Mucosa of descending colon (tissue), 3 donors: ENCODE measurements at regions not wholly inside any gene's neighbourhood (a gene's known extent, or its start where the extent isn't known, plus 50 kb on each side); places are given as distances from the start of the nearest gene placed in this dataset.

Experiments used
- ATAC-seq: fragments of 200-7000 bp; cut with Tn5 transposase; one replicate; pipeline ENCODE4 v1.9.1; 2020; ENCODE audit warnings: mild to moderate bottlenecking, moderate library complexity
- DNase-seq, 3 donors: peaks; one replicate each; pipeline ENCODE4 v3.0.0-alpha.2; 2020
- H3K36me3 ChIP-seq: fragments of 200-600 bp; one replicate; pipeline ENCODE4 v1.8.0; 2021; ENCODE audit warnings: low read depth, mild to moderate bottlenecking
- H3K4me1 ChIP-seq: fragments of 200-600 bp; one replicate; pipeline ENCODE4 v1.8.0; 2021; ENCODE audit warnings: low read depth, mild to moderate bottlenecking
- H3K4me3 ChIP-seq: fragments of 200-600 bp; one replicate; pipeline ENCODE4 v1.8.0; 2021; ENCODE audit warnings: mild to moderate bottlenecking
- H3K9me3 ChIP-seq: fragments of 200-600 bp; one replicate; pipeline ENCODE4 v1.8.0; 2021; ENCODE audit warnings: mild to moderate bottlenecking
- intact Hi-C, 2 donors: fragments of 100-400 bp; cut with DNase I in 1 of 2; cut with micrococcal nuclease in 1 of 2; formaldehyde crosslinking; loops; one replicate each; pipeline versions ENCODE4 v1.11.0 to v1.11.1; 2022; cut with DNase I, micrococcal nuclease
- TF ChIP-seq, protein P1 (sequence below): fragments of 200-600 bp; IDR thresholded peaks from one replicate; pipeline ENCODE4 v1.8.0; 2022; ENCODE audit warnings: antibody characterized with exemption, mild to moderate bottlenecking
- donor health status: DM: no; HTN: no; CAD: no; lungs with moderate emphysema.
- donor health status: DM: no; HTN: no; CAD: no.
- donor health status: DM: no; HTN: yes; CAD: no.

DNA sequence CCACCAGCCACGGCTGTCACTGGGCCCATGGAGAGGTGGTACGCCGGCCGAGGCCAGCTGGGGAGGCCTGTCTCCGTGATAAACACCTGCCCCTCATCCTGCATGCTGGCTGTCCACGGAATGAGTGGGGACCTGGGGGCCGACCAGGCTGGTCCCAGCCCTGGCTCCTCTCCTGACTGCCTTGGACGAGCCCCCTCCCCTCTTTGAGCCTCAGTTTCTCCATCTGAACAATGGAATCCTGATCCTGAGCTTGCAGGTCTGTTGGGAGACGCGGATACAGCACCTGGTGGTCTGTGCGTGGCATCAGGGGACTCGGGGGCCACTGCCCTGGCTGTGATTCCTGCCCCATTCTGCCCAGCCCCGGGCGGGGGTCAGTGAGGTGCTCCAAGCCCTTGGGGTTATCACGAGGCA, 109.9 kb downstream of the MICALL2 start:
- DNase-seq, result peak in 1 of 3 donors; percentile 22
- Histone ChIP-seq H3K36me3 (no peaks in the 10 kb centered on the region), H3K4me3 (no peak overlapping the region), H3K4me1 (no peaks in the 10 kb centered on the region), H3K9me3 (no peaks in the 10 kb centered on the region)
- intact Hi-C loops, result no loop called here
- TF ChIP-seq, protein P1, sequence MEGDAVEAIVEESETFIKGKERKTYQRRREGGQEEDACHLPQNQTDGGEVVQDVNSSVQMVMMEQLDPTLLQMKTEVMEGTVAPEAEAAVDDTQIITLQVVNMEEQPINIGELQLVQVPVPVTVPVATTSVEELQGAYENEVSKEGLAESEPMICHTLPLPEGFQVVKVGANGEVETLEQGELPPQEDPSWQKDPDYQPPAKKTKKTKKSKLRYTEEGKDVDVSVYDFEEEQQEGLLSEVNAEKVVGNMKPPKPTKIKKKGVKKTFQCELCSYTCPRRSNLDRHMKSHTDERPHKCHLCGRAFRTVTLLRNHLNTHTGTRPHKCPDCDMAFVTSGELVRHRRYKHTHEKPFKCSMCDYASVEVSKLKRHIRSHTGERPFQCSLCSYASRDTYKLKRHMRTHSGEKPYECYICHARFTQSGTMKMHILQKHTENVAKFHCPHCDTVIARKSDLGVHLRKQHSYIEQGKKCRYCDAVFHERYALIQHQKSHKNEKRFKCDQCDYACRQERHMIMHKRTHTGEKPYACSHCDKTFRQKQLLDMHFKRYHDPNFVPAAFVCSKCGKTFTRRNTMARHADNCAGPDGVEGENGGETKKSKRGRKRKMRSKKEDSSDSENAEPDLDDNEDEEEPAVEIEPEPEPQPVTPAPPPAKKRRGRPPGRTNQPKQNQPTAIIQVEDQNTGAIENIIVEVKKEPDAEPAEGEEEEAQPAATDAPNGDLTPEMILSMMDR, result no peak
- no peak for ATAC-seq

DNA sequence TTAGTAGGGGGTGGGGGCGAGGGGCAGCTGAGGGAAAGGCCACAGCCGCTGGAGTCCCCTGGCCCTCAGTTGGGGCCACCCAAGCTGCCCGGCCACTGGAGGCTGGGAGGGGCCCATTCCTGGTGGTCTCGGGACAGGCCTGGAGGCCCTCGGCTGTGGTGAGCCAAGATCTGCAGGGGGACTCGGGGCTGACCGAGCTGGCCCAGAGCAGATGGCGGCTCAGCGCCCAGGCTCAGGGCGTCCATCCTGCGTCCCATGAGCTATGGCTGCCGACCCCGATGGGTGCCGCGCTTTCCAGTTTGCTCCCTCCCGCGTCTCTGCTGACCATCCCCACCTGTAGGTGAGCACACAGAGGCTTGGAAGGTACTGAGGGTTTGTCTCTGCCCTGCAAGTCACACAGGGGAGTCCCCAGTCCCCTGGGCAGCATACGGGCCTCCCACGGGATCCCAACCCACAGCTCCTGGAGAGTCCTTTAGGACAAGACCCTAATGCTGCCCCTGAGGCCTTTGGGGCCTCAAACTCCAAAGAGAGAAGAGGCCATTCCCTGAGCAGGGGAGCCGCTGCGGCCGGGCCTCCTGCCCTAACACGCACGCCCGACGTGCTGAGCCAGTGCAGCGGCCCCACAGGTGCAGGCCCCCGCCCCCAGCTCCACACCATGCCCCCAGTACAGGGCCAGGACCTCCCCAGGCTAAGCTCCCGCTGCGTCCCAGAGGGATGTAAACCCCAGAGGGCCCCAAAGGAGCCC, 107.2 kb downstream of the MICALL2 start:
- ATAC-seq, result no peak

DNA sequence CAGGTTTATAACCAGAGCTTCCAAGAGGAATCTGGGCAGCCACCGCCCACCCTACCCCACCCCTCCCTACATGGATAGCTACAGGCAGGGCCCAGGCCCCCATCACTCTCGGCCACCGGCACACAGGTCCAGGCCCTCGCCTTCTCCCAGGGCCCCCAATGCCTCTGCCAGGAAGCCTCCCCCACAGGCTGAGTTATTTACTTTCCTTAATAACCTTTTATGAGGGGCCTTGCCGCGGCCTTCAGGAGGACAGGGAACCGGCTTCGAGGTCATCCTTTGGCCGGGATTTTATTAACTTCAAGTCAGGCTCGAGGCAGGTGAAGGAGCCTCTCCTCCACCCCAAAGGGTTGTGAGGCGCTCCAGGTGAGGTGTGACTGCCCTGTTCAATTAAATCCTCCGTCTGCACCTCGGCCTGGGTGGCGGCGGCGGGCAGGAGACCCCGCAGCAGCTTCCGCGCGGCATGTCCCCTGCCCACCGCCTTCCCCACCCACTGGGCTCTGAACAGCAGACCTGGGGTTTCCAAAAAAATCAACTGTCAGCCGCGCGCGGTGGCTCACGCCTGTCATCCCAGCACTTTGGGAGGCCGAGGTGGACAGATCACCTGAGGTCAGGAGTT, 106.5 kb downstream of the MICALL2 start:
- peak in 1 of 3 donors; percentile 30 for DNase-seq
- Histone ChIP-seq H3K9me3 (no peaks in the 10 kb centered on the region), H3K4me1 (peaks cover 6% of the 10 kb centered on the region), H3K36me3 (no peaks in the 10 kb centered on the region), H3K4me3 (no peak overlapping the region)
- TF ChIP-seq, protein P1, result no peak
- ATAC-seq, result no peak
- intact Hi-C loops, result no loop called here

More for the DNA sequence above, 107.2 kb downstream of the MICALL2 start:
- H3K9me3 ChIP-seq, result no peaks in the 10 kb centered on the region
- peak in 1 of 3 donors; percentile 33 for DNase-seq
- TF ChIP-seq, protein P1, result no peak
- H3K4me1 ChIP-seq, result peaks cover 6% of the 10 kb centered on the region
- intact Hi-C loops, result no loop called here
- no peaks in the 10 kb centered on the region for H3K36me3 ChIP-seq
- H3K4me3 ChIP-seq, result no peak overlapping the region

DNA sequence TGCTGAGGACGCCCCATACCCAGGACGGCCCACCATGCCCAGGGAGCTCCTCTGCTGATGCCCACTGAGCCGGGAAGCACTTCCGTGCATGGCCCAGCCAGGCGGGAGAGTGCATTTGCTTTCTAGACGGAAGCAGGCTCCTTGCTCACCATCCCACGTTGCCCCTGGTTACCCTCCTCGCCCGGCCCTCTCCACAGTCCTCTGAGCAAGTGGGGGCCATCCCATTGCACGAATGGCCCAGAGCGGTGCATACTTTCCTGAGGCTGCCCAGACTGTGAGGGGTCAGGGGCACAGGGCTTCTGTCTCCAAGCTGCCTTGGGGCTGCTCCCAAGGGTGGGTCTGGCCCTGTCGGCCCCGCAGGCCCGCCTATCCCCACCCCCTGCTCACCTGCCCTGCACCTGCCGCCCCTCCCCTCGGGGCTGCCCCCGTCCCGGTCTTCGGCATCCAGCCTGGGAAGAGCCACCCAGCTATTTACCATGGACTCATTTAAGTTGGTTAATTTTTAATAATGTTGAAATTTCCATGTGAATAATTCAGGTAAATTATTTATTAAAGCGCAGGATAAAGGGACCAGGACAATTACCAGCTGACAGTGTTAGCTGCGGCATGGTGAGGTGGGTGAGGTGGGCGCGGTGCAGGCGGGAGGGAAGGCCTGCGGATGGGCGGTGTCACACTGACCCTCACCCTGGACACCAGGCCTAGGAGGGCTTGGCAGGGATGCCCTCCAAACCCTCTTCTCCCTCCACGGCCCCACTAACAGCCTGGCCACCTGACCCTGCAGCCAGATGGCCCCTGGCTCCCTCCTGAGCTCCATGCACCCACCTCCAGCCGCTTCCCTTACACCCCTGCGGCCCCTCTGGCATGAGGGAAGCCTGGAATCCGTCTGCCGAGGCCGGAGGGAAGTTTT, 104.4 kb downstream of the MICALL2 start:
- intact Hi-C loops, result no loop called here
- peak in 1 of 3 donors; percentile 34 for DNase-seq

More for the DNA sequence above, 104.4 kb downstream of the MICALL2 start:
- Histone ChIP-seq H3K9me3 (no peaks in the 10 kb centered on the region), H3K36me3 (no peaks in the 10 kb centered on the region), H3K4me1 (peaks cover 6% of the 10 kb centered on the region), H3K4me3 (no peak overlapping the region)
- peak; percentile 10 for ATAC-seq
- TF ChIP-seq, protein P1, result no peak
